Spleen (tissue), 11 donors: ENCODE measurements at regions not wholly inside any gene's neighbourhood (a gene's known extent, or its start where the extent isn't known, plus 50 kb on each side); places are given as distances from the start of the nearest gene placed in this dataset.

Source experiments
- DNase-seq: peaks from one replicate; pipeline ENCODE4 v3.0.0-alpha.2; 2020
- H3K27ac ChIP-seq, 8 donors: fragments of 200-600 bp; sonication (generic) in 7 of 8; 1 replicate in 4 of 8; 2 replicates in 4 of 8; pipeline versions ENCODE4 v1.5.0 to v1.8.0; 2016 to 2021; ENCODE audit warnings: inconsistent platforms in 4 of 8, mild to moderate bottlenecking in 4 of 8, moderate library complexity in 1 of 8
- H3K27me3 ChIP-seq, 7 donors: fragments of 200-600 bp; sonication (generic) in 6 of 7; replicated peaks in 1 of 7; 1 replicate in 4 of 7; 2 replicates in 3 of 7; pipeline versions ENCODE4 v1.5.0 to v1.8.0; 2016 to 2021; ENCODE audit warnings: inconsistent platforms in 3 of 7, mild to moderate bottlenecking in 1 of 7
- H3K36me3 ChIP-seq, 6 donors: fragments of 200-600 bp; sonication (generic) in 5 of 6; 1 replicate in 4 of 6; 2 replicates in 2 of 6; pipeline versions ENCODE4 v1.5.0 to v1.8.0; 2016 to 2021; ENCODE audit warnings: inconsistent platforms in 2 of 6
- H3K4me1 ChIP-seq, 6 donors: fragments of 200-600 bp; sonication (generic) in 5 of 6; 1 replicate in 3 of 6; 2 replicates in 3 of 6; pipeline versions ENCODE4 v1.5.0 to v1.8.0; 2016 to 2021; ENCODE audit warnings: inconsistent platforms in 3 of 6
- H3K4me3 ChIP-seq, 8 donors: fragments of 200-600 bp; sonication (generic) in 7 of 8; 1 replicate in 4 of 8; 2 replicates in 4 of 8; pipeline versions ENCODE4 v1.5.0 to v1.8.0; 2016 to 2021; ENCODE audit warnings: inconsistent platforms in 4 of 8, mild to moderate bottlenecking in 4 of 8, moderate library complexity in 2 of 8
- H3K9me3 ChIP-seq, 8 donors: fragments of 200-600 bp; sonication (generic) in 7 of 8; 1 replicate in 4 of 8; 2 replicates in 4 of 8; pipeline versions ENCODE4 v1.5.0 to v1.8.0; 2016 to 2021; ENCODE audit warnings: inconsistent platforms in 4 of 8
- POLR2A ChIP-seq, 3 donors: fragments of 450-650 bp; IDR thresholded peaks; one replicate each; pipeline ENCODE4 v1.5.1; 2017; ENCODE audit warnings: antibody characterized with exemption in 3 of 3, mild to moderate bottlenecking in 1 of 3
- POLR2AphosphoS5 ChIP-seq, 3 donors: sonication (generic); formaldehyde crosslinking; IDR thresholded peaks; one replicate each; pipeline ENCODE4 v1.5.1; 2017; ENCODE audit warnings: antibody characterized with exemption in 3 of 3
- WGBS, 5 donors: extraction: QIAGEN DNeasy Blood & Tissue Kit in 3 of 5; methylation state at CpG; one replicate each; pipeline versions ENCODE4 v1.1.5 to v1.1.7; 2013 to 2018; 5-methylcytosine and 5-hydroxymethylcytosine counted together
- intact Hi-C: fragments of 100-400 bp; cut with DNase I; formaldehyde crosslinking; loops from one replicate; pipeline ENCODE4 v1.15.0; 2023; ENCODE audit warnings: low total_unique reads
- TF ChIP-seq, protein P1 (sequence below), 11 experiments: fragments of 200-600 bp in 7 of 11; fragments of 450-650 bp in 4 of 11; sonication (generic) in 4 of 11; IDR thresholded peaks in 8 of 11; conservative IDR thresholded peaks in 3 of 11; 1 replicate in 7 of 11; 2 replicates in 4 of 11; pipeline versions ENCODE4 v1.4.0 to v1.8.0; 2016 to 2021; ENCODE audit warnings: antibody characterized with exemption in 11 of 11, inconsistent platforms in 4 of 11, mild to moderate bottlenecking in 1 of 11
- donor health status: healthy with polysubstance abuse.
- donor health status: DM: no; HTN: no; CAD: no; lungs with moderate emphysema.
- donor health status: DM: no; HTN: no; CAD: no.
- donor health status: Bipolar disorder and iron deficiency.
- donor health status: healthy.
- donor health status: DM: no; HTN: no; CAD: no.
- donor health status: DM: yes; HTN: yes; CAD: no.

DNA sequence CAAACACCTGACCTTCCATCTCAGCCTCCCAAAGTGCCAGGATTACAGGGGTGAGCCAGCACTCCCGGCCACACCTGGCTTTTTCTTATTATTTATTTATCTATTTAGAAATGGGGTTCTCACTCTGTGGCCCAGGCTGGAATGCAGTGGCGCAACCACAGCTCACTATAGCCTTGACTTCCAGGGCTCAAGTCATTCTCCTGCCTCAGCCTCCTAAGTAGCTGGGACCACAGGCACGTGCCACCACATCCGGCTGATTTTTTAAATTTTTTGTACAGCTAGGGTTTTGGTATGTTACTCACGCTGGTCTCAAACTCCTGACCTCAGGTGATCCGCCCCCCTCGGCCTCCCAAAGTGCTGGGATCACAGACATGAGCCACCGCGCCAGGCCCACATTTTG, 56.9 kb upstream of the MYL10 start:
- intact Hi-C loops, result loop anchor here (5.0 kb wide), 1 partner anchor 131 kb away; the partner anchor contains the start of gene CUX1
- WGBS, 5 donors, result 75 to 82% (median 76%) methylated on average over 9 of the region's 9 CpGs
- Histone ChIP-seq H3K9me3 (no peaks in the 10 kb centered on the region), H3K27ac (no peak overlapping the region), H3K36me3 (no peaks in the 10 kb centered on the region), H3K4me3 (no peak overlapping the region), H3K4me1 (peaks cover 7 to 22% (median 16%) of the 10 kb centered on the region in 6 donors), H3K27me3 (peaks cover 0 to 11% (median 0%) of the 10 kb centered on the region in 7 donors)
- no peak for TF ChIP-seq POLR2AphosphoS5 (IDR thresholded peaks at IDR 0.05)
- TF ChIP-seq, protein P1, sequence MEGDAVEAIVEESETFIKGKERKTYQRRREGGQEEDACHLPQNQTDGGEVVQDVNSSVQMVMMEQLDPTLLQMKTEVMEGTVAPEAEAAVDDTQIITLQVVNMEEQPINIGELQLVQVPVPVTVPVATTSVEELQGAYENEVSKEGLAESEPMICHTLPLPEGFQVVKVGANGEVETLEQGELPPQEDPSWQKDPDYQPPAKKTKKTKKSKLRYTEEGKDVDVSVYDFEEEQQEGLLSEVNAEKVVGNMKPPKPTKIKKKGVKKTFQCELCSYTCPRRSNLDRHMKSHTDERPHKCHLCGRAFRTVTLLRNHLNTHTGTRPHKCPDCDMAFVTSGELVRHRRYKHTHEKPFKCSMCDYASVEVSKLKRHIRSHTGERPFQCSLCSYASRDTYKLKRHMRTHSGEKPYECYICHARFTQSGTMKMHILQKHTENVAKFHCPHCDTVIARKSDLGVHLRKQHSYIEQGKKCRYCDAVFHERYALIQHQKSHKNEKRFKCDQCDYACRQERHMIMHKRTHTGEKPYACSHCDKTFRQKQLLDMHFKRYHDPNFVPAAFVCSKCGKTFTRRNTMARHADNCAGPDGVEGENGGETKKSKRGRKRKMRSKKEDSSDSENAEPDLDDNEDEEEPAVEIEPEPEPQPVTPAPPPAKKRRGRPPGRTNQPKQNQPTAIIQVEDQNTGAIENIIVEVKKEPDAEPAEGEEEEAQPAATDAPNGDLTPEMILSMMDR (IDR thresholded peaks at IDR 0.05 in 8 of 11, conservative IDR thresholded peaks at IDR 0.05 in 3 of 11), result no peak
- no peak for TF ChIP-seq POLR2A (IDR thresholded peaks at IDR 0.05)
- DNase-seq, result no peak

DNA sequence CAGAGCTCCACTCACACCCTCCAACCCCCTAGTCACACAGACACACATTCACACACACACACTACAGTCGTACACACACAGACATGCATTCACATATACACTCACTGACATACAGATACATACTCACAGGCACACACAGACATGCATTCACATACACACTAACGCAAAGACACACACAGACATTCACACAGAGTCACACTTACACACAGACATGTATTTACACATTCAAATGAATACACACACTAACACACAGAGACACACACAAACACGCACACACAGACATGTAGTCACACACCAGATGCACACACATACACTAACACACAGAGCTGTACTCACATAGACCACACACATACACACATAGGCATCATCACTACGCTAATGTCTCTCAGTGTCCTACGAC, 58.0 kb upstream of the MYL10 start:
- peak overlapping the region in 1 of 8 donors; percentile 56 for H3K27ac ChIP-seq
- WGBS, 5 donors, result 64 to 78% (median 69%) methylated on average over 5 of the region's 5 CpGs
- H3K4me3 ChIP-seq, result no peak overlapping the region
- no peaks in the 10 kb centered on the region for H3K36me3 ChIP-seq
- H3K4me1 ChIP-seq, result peaks cover 7 to 27% (median 16%) of the 10 kb centered on the region in 6 donors
- no peak for TF ChIP-seq POLR2A (IDR thresholded peaks at IDR 0.05)
- TF ChIP-seq, protein P1 (IDR thresholded peaks at IDR 0.05 in 8 of 11, conservative IDR thresholded peaks at IDR 0.05 in 3 of 11), result no peak
- no peak for TF ChIP-seq POLR2AphosphoS5 (IDR thresholded peaks at IDR 0.05)
- no peaks in the 10 kb centered on the region for H3K9me3 ChIP-seq
- peaks cover 0 to 11% (median 0%) of the 10 kb centered on the region in 7 donors for H3K27me3 ChIP-seq
- intact Hi-C loops, result loop anchor here (5.0 kb wide), 1 partner anchor 130 kb away; the partner anchor contains the start of gene CUX1
- DNase-seq, result no peak

GRCh38 chr7:101687791-101688182, 58.7 kb upstream of the MYL10 start:
- peaks cover 7 to 29% (median 16%) of the 10 kb centered on the region in 6 donors for H3K4me1 ChIP-seq
- no peak for TF ChIP-seq POLR2AphosphoS5 (IDR thresholded peaks at IDR 0.05)
- TF ChIP-seq POLR2A (IDR thresholded peaks at IDR 0.05), result no peak
- TF ChIP-seq, protein P1 (IDR thresholded peaks at IDR 0.05 in 8 of 11, conservative IDR thresholded peaks at IDR 0.05 in 3 of 11), result no peak
- H3K27me3 ChIP-seq, result peaks cover 0 to 11% (median 0%) of the 10 kb centered on the region in 7 donors
- no peaks in the 10 kb centered on the region for H3K9me3 ChIP-seq
- no peak for DNase-seq
- H3K36me3 ChIP-seq, result no peaks in the 10 kb centered on the region
- H3K4me3 ChIP-seq, result peak overlapping the region in 3 of 8 donors; percentile 10 to 52 (median 17)
- intact Hi-C loops, result loop anchor here (2.0 to 5.0 kb wide), 2 partner anchors 130 to 549 kb away; partner anchors contain the start of gene CUX1
- 63 to 86% (median 76%) methylated on average over 3 of the region's 3 CpGs for WGBS, 5 donors
- peak overlapping the region in 4 of 8 donors; percentile 22 to 61 (median 50) for H3K27ac ChIP-seq

DNA sequence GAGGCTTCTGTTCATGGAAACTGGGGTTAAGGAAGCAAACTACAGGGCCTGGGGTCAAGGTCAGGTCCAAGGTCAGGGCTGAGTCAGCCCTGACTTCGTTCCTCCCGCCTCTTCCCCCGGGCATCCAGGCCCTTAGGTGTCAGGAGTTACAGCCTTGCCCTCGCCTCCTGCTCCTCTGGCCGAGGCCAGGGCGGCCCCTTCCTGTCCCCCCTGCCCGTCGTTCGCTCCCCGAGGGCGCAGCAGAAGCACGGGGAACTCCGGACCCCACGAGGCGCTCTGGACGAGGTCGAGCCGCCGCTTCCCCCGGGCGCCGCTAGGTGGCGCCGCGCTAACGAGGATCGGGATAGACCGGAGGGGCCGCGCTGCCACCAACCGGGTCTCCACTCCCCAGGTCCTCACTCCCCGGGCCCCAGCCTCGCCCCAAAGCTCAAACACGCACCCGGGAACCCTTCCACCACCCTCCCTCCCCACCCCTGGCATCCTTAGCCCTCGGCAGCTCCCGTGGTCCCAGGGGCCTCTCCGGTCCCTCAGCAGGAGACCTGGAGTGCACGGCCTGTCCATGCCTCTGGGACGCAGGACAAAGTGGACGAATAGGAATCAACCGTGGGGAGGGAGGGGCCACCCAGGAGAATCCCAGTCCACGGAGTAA, 59.2 kb upstream of the MYL10 start:
- peak overlapping the region in 5 of 8 donors; percentile 10 to 52 (median 15) for H3K4me3 ChIP-seq
- DNase-seq, result peak; percentile 96
- H3K4me1 ChIP-seq, result peaks cover 7 to 29% (median 16%) of the 10 kb centered on the region in 6 donors
- peaks cover 0 to 16% (median 0%) of the 10 kb centered on the region in 7 donors for H3K27me3 ChIP-seq
- H3K27ac ChIP-seq, result peak overlapping the region in 5 of 8 donors; percentile 20 to 61 (median 22)
- 5 to 13% (median 6%) methylated on average over 24 to 43 of the region's 43 CpGs for WGBS, 5 donors
- no peaks in the 10 kb centered on the region for H3K36me3 ChIP-seq
- no peaks in the 10 kb centered on the region for H3K9me3 ChIP-seq
- intact Hi-C loops, result loop anchor here (2.0 to 5.0 kb wide), 2 partner anchors 129 to 548 kb away; partner anchors contain the start of gene CUX1
- TF ChIP-seq POLR2A (IDR thresholded peaks at IDR 0.05) (no peak), POLR2AphosphoS5 (IDR thresholded peaks at IDR 0.05) (peak; percentile 41 to 82 (median 62))
- TF ChIP-seq, protein P1 (IDR thresholded peaks at IDR 0.05 in 8 of 11, conservative IDR thresholded peaks at IDR 0.05 in 3 of 11), result peak; percentile 92 to 98 (median 96)
